ENCODE measurements at regions not wholly inside any gene's neighbourhood (a gene's known extent, or its start where the extent isn't known, plus 50 kb on each side); places are given as distances from the start of the nearest gene placed in this dataset.

GRCh38 chr5:36766981-36767380, 109.6 kb upstream of the NIPBL start:
- TF ChIP-seq CTCF (IDR thresholded peaks at IDR 0.05) (no peak), POLR2A (IDR thresholded peaks at IDR 0.05) (no peak)

All from breast epithelium (tissue), 3 donors.